ENCODE measurements at regions not wholly inside any gene's neighbourhood (a gene's known extent, or its start where the extent isn't known, plus 50 kb on each side); places are given as distances from the start of the nearest gene placed in this dataset.

DNA sequence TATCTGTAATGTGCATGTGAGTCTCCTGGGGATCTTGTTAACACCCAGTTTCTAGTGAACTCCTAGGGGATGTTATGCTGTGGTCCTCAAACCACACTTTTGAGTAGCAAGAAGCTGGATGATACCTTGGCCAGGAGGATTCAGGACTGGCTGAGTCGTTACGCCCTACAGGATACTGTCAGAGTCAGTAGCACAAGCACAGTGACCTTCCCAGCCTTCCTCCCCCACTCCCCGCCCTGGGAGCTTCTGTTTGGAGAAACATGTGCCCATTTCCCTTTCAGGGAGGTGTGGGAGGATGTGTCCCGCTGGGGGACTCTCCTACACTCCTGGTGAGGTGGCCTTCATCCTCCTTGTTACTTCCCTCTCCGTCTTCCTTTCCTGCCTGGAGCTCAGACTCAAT is 76.4 kb upstream of the TRPM1 start:
- TF ChIP-seq CTCF (IDR thresholded peaks at IDR 0.05): no peak
- TF ChIP-seq POLR2A (IDR thresholded peaks at IDR 0.05): no peak

All from right lobe of liver (tissue), 4 donors.